ENCODE measurements at regions not wholly inside any gene's neighbourhood (a gene's known extent, or its start where the extent isn't known, plus 50 kb on each side); places are given as distances from the start of the nearest gene placed in this dataset.

GRCh38 chr2:37873749-37874330, 51.2 kb upstream of the RMDN2 start:
- no peak for ATAC-seq (ENCODE audit: low FRiP score)
- TF ChIP-seq CTCF (IDR thresholded peaks at IDR 0.05) = no peak

GRCh38 chr2:37874470-37874869, 50.6 kb upstream of the RMDN2 start:
- ATAC-seq (ENCODE audit: low FRiP score) = no peak
- no peak for TF ChIP-seq CTCF (IDR thresholded peaks at IDR 0.05)

More at GRCh38 chr2:37873749-37874330, 51.2 kb upstream of the RMDN2 start:
- no peak for DNase-seq (ENCODE audit: low spot score)

More at GRCh38 chr2:37874470-37874869, 50.6 kb upstream of the RMDN2 start:
- no peak for DNase-seq (ENCODE audit: low spot score)
